Activated CD4-positive, alpha-beta T cell treated with anti-CD3 and anti-CD28 coated beads, Interleukin-2, amount 50 U/mL, for 16 hours (primary cell): ENCODE measurements at regions not wholly inside any gene's neighbourhood (a gene's known extent, or its start where the extent isn't known, plus 50 kb on each side); places are given as distances from the start of the nearest gene placed in this dataset.
"Not testable (repeated sequence)": the region's sequence is repeated elsewhere in the genome, so short reads cannot be mapped to it uniquely, and the experiment has no call there.

ENCODE experiments used
- DNase-seq: peaks from one replicate; pipeline ENCODE4 v3.0.0-alpha.2; 2020

- DNase-seq: no peak
Observed at GRCh38 chr7:91468256-91468655, 204.0 kb downstream of the FZD1 start.

GRCh38 chr7:91473619-91474018, 209.4 kb downstream of the FZD1 start:
- DNase-seq: no peak

DNA sequence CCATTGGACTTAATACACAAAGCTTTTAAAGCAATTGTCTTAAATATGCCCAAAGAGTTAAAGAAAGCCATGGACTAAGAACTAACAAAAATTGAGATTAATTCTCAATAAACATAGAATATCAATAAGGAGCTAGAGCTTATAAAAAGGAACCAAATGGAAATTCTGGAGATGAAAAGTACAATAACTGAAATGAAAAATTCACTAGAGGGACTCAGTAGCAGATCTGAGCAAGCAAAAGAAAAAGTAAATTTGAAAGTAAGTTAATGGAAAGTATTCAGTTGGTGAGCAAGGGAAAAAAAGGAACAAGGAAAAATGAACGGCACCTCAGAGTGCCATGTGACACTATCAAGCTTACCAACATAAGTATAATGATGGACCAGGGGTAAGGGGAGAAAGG, 209.8 kb downstream of the FZD1 start:
- DNase-seq: no peak

GRCh38 chr7:91480470-91480869, 216.2 kb downstream of the FZD1 start:
- not testable (repeated sequence) for DNase-seq

DNA sequence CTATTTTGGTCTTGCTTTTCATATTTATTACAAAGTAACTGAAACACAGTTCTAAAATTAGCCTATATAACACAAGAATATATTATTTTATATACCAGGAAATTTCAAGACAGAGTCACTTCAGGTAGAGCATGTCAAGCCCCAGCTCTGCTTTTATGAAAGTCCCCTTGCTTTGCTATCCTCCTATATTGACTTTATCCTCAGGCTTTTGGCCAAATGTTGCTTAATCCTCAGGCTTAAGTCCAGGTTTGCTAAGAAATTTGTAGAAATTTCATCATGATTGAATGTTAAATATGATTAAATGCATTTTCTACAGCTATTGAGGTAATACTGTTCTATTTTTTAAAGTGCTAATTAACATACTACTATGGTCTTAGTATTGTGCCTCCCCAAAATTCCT, 227.6 kb downstream of the FZD1 start:
- DNase-seq: no peak

DNA sequence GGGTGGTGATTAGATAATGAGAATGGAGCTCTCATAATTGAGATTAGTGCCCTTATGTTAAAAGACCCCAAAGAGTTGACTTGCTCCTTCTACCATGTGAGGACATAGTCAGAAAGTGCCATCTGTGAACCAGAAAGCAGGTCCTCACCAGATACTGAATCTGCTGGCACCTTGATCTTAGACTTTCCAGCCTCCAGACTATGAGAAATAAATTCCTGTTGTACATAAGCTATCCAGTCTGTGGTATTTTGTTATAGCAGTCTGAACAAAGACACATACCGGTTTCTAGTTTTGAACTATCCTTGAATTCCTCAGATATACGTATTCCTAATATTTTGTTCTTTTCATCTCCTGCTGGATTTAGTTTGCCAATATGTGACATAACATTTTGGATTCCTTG, 228.1 kb downstream of the FZD1 start:
- no peak for DNase-seq

GRCh38 chr7:91492773-91493172, 228.5 kb downstream of the FZD1 start:
- DNase-seq: no peak

DNA sequence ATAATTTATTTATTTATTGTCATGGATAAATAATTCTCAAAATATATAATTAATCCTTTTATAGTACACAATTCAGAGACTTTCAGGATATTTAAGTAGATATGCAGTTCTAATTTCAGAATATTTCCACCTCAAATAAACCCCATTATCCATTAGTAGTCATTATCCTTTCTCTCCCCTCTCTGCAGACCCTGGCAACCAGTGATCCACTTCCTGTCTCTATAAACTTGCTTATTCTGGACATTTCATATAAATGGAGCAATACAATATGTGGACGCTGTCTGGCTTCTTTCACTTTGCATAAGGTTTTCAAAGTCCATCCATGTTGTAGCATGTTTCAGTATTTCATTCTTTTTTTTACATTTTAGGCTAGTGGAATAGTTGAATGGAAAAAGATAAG, 230.2 kb downstream of the FZD1 start:
- DNase-seq: no peak

DNA sequence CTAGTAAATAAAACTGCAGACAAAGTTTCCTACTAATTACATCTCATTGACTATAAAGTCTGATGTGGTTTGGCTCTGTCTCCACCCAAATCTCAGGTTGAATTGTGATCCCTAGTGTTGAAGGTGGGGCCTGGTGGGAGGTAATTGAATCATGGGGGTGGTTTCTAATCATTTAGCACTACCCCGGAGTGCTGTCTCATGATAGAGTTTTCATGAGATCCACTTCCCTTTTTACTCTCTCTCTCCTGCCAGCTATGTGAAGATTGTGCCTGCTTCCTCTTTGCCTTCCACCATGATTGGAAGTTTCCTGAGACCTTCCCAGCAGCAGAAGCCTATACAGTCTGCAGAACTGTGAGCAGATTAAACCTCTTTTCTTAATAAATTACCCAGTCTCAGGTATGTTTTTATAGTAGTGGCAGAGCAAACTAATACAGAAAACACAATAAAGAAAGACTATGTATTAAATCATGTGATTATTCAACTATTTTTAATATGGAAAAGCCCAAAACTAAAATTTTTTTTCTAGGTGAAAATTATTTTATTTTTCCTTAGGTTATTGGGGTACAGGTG, 232.1 kb downstream of the FZD1 start:
- DNase-seq: no peak

DNA sequence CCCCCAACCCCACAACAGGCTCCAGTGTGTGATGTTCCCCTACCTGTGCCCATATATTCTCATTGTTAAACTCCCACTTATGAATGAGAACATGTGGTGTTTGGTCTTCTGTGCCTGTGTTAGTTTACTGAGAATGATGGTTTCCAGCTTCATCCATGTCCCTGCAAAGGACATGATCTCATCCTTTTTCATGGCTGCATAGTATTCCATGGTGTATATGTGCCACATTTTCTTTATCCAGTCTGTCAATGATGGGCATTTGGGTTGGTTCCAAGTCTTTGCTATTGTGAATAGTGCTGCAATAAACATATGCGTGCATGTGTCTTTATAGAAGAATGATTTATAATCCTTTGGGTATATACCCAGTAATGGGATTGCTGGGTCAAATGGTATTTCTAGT, 233.0 kb downstream of the FZD1 start:
- DNase-seq: not testable (repeated sequence)

- DNase-seq: no peak
Observed at GRCh38 chr7:91503934-91504555, 239.8 kb downstream of the FZD1 start.

DNA sequence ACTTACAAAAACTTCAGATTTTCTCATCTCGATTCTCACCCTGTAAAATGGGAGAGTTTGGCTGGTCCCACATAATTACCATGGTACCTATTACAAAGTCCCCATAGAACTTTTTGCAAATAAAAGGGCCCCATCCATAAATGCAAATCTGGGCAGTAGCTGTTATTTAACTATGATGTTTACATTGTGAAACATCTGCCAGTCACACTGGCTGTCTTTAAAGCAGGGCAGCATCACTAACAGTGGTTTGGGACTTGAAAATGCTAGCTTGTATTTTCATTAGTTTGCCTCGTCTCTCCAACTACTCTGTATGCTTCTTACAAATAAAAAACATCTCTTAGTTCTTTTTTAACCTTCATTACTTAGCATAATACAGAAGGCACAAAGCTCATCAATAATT, 240.7 kb downstream of the FZD1 start:
- no peak for DNase-seq

- DNase-seq: not testable (repeated sequence)
Observed at GRCh38 chr7:91506966-91507365, 242.7 kb downstream of the FZD1 start.

GRCh38 chr7:91511861-91512260, 247.6 kb downstream of the FZD1 start:
- DNase-seq: not testable (repeated sequence)

- DNase-seq: no peak
Observed at GRCh38 chr7:91512958-91513357, 248.7 kb downstream of the FZD1 start.

GRCh38 chr7:91514591-91514990, 250.4 kb downstream of the FZD1 start:
- no peak for DNase-seq

DNA sequence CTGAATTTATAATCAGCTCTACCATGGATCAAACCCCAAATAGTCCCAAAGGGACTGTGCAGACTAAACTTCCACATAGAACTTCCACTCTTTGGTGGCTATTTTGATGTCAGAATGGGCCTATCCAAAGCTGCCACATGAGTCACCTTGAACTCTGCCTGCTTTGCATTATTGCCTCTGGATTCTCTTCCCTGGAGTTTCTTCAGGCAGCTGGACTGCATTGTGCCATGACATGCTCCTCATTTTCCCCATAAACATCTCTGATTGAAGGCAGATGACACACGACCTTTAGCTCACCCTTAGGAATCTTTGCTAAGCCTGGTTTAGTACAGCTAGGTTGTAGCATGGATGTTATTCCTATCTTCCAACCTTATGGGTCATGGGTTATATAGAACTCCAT, 251.7 kb downstream of the FZD1 start:
- DNase-seq: no peak

DNA sequence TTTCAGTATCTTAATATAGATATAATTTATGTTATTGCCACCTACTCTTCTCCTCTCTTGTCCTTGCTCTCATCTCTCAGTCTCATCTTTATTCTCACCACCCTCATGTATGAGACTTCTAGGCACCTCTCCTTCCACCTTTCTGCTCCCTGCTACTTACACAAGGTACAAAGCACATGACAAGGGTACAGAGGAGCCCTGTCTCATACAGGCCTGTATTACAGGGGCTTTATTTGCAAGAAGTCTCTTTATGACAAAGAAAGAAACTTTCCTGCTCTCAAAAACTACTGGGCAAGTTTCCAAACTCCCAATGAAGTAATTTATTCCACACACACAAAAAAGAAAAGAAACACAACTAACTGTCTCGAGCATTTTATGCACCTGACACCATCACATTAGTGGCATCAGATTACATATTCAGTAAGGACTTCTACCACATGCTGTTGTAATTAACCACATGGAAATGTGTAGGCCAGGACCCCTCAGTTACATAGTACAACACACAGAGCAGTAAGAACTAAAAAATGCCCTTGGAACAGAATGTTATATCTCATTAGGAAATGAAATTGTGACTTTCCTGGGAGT, 253.1 kb downstream of the FZD1 start:
- no peak for DNase-seq

DNA sequence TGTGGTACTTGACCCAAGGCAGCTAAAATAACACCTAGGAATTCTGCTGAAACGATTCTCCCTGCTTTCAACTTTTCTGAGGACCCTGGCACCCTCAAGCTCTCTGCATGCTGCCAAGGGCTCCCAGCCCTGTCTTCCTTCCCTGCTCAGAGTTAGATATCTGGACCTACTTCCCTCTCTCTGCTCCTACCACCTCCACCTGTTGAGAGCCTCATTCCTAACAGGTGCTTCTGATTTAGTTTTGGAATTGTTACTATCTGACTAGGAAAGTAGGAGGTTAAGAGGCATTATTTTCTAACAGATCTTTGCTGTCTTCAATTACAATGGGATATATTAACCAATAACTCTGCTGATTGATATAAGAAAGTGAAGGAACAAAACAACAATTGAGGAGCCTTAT, 253.8 kb downstream of the FZD1 start:
- DNase-seq: no peak

- DNase-seq: no peak
Observed at GRCh38 chr7:91519241-91520158, 255.3 kb downstream of the FZD1 start.

DNA sequence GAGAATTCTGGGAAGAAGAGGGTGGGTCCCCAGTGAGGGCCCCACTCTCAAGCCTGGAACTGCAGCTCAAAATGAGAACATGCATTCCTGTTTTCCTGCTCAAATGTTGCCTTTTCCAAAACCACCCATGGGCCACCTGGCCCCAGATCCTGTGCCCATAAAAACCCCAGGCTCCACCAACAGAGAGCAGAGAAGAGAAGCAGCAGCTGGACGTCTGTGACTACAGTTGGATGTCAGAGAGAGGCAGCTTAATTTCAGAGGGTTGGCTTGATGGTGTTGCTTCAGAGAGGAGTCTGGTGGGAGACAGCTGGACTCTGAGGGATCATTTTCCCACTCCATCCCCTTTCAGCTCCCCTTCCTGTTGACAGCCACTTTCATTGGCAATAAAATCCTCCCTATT, 256.4 kb downstream of the FZD1 start:
- no peak for DNase-seq

DNA sequence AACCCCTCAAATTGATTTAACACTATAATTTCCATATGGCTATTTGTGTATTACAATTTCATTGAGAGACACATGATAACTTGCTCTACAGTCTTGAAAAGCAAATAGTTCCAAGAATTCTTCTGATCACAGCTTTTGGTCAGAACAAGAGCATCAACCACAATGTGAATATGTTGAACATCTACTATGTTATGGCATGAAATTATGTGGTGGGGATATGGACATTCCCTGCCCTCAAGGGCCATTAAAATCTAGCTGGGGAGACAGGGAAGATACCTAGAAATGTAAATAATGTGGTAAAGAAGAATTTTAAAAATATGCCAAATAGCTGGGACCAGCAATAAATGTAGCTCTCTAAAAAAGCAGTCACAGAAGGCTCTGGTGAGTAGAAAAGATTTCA, 262.2 kb downstream of the FZD1 start:
- DNase-seq: no peak

GRCh38 chr7:91527460-91527859, 263.2 kb downstream of the FZD1 start:
- DNase-seq: no peak

- no peak for DNase-seq
Observed at GRCh38 chr7:91533996-91534395, 269.8 kb downstream of the FZD1 start.
